ENCODE measurements at regions not wholly inside any gene's neighbourhood (a gene's known extent, or its start where the extent isn't known, plus 50 kb on each side); places are given as distances from the start of the nearest gene placed in this dataset.
"Not testable (repeated sequence)": the region's sequence is repeated elsewhere in the genome, so short reads cannot be mapped to it uniquely, and the experiment has no call there.

DNA sequence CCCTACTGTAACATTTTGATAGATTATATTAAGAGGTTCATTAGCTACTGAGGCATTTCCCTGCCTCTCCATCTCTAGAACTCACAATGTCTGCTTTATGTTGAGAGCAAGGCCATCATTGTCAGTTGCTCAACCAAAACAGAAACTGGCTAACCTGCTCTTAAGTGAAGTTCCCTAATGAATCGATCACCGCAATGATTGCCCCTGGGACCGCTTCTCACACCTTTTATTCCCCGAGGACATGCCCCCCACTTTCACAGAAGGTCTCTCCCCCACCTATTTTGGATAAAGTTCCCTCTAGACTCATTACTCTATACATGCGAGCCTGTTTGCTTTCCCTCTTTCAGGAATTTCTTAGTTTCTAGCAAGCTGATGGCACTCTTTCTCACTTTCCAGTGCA, 108.8 kb downstream of the FAM217A start:
- Histone ChIP-seq H3K36me3 (ENCODE audit: control insufficient read depth, insufficient read depth, low read length) (no peaks in the 10 kb centered on the region), H3K9ac (ENCODE audit: low read length) (no peak overlapping the region), H3K4me1 (ENCODE audit: control insufficient read depth, insufficient read depth, low read length) (no peaks in the 10 kb centered on the region), H3K9me3 (ENCODE audit: control insufficient read depth, low read length) (no peaks in the 10 kb centered on the region), H3K27me3 (ENCODE audit: control insufficient read depth, insufficient read depth, low read length) (no peaks in the 10 kb centered on the region), H3K4me3 (ENCODE audit: low read length) (no peak overlapping the region)

DNA sequence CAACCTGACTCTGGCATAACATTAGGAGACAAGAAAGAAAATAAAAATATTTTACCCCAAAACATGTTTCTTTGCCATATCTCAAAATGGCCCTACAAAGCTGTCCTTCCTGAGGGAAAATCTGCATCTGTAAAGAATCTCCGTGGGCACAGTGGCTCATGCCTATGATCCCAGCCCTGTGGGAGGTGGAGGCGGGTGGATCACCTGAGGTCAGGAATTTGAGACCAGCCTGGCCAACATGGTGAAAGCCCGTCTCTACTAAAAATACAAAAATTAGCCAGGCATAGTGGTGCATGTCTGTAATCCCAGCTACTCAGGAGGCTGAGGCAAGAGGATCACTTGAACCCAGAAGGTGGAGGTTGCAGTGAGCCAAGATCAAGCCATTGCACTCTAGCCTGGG, 105.8 kb downstream of the FAM217A start:
- H3K27me3 ChIP-seq (ENCODE audit: control insufficient read depth, insufficient read depth, low read length); H3K9me3 ChIP-seq (ENCODE audit: control insufficient read depth, low read length); H3K4me1 ChIP-seq (ENCODE audit: control insufficient read depth, insufficient read depth, low read length); H3K4me3 ChIP-seq (ENCODE audit: low read length); H3K9ac ChIP-seq (ENCODE audit: low read length); H3K36me3 ChIP-seq (ENCODE audit: control insufficient read depth, insufficient read depth, low read length): not testable (repeated sequence)

DNA sequence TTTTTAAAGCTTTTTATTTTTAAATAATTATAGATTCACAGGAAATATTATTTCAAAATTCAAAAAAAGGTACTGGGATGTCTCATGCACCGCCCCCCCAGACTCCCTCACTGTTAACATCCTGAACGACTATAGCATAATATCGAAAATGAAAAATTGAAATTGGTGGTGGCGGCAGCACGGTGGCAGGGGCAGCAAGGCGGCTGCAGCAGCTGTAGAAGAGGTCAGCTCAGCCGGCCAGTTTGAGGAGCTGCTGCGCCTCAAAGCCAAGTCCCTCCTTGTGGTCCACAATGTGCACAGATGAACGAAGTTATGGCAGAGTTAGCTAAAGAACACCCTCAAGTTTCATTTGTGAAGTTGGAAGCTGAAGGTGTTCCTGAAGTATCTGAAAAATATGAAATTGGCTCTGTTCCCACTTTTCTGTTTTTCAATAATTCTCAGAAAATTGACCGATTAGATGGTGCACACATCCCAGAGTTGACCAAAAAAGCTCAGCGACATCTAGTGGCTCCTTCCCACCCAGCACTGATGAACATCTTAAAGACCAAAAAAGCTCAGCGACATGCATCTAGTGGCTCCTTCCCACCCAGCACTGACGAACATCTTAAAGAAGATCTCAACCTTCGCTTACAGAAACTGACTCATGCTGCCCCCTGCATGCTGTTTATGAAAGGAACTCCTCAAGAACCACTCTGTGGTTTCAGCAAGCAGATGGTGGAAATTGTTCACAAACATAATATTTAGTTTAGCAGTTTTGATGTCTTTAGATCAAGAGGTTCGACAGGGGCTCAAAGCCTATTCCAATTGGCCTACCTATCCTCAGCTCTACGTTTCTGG, 100.8 kb downstream of the FAM217A start:
- Histone ChIP-seq H3K27me3 (ENCODE audit: control insufficient read depth, insufficient read depth, low read length) (peaks cover 3% of the 10 kb centered on the region), H3K9ac (ENCODE audit: low read length) (no peak overlapping the region), H3K36me3 (ENCODE audit: control insufficient read depth, insufficient read depth, low read length) (no peaks in the 10 kb centered on the region), H3K4me3 (ENCODE audit: low read length) (no peak overlapping the region), H3K4me1 (ENCODE audit: control insufficient read depth, insufficient read depth, low read length) (no peaks in the 10 kb centered on the region), H3K9me3 (ENCODE audit: control insufficient read depth, low read length) (no peaks in the 10 kb centered on the region)

DNA sequence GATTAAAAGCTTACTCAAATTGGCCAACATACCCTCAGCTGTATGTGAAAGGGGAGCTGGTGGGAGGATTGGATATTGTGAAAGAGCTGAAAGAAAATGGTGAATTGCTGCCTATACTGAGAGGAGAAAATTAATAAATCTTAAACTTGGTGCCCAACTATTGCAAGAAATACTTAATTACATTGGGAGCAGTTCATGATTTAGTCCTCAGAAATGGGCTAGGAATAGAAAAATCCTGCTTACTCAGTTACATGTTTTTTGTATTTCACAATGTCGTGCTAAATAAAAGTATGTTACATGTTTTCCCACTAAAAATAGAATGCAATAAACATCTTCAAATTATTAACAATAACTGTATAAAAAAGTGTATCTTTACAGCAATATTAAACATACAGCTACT, 100.0 kb downstream of the FAM217A start:
- H3K9ac ChIP-seq (ENCODE audit: low read length); H3K27me3 ChIP-seq (ENCODE audit: control insufficient read depth, insufficient read depth, low read length); H3K4me1 ChIP-seq (ENCODE audit: control insufficient read depth, insufficient read depth, low read length); H3K36me3 ChIP-seq (ENCODE audit: control insufficient read depth, insufficient read depth, low read length); H3K4me3 ChIP-seq (ENCODE audit: low read length); H3K9me3 ChIP-seq (ENCODE audit: control insufficient read depth, low read length): not testable (repeated sequence)

DNA sequence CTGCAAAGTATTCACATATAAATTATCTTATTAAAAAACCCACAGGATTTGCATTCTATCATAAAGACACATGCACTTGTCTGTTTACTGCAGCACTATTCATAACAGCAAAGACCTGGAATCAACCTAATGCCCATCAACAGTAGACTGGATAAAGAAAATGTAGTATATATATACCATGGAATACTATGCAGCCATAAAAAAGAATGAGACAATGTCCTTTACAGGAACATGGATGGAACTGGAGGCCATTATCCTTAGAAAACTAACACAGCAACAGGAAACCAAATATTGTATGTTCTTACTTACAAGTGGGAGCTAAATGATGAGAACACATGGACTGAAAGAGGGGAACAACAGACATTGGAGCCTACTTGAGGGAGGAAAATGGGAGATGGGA, 97.0 kb downstream of the FAM217A start:
- peaks cover 3% of the 10 kb centered on the region for H3K27me3 ChIP-seq (ENCODE audit: control insufficient read depth, insufficient read depth, low read length)
- no peak overlapping the region for H3K4me3 ChIP-seq (ENCODE audit: low read length)
- no peaks in the 10 kb centered on the region for H3K36me3 ChIP-seq (ENCODE audit: control insufficient read depth, insufficient read depth, low read length)
- no peak overlapping the region for H3K9ac ChIP-seq (ENCODE audit: low read length)
- H3K9me3 ChIP-seq (ENCODE audit: control insufficient read depth, low read length), result no peaks in the 10 kb centered on the region
- H3K4me1 ChIP-seq (ENCODE audit: control insufficient read depth, insufficient read depth, low read length), result peaks cover 7% of the 10 kb centered on the region

DNA sequence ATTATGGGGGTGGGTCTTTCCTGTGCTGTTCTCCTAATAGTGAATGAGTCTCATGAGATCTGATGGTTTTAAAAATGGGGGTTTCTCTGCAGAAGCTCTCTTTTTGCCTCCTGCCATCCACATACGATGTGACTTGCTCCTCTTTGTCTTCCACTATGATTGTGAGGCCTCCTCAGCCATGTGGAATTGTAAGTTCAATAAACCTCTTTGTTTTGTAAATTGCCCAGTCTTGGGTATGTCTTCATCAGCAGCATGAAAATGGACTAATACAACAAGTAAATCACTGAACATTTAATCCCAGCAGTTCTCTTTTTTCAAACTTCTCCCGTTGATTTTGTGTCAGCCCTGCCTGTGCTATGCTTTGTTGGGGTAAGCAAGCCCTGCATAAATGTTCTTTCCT, 95.2 kb downstream of the FAM217A start:
- no peaks in the 10 kb centered on the region for H3K36me3 ChIP-seq (ENCODE audit: control insufficient read depth, insufficient read depth, low read length)
- H3K4me3 ChIP-seq (ENCODE audit: low read length), result no peak overlapping the region
- no peak overlapping the region for H3K9ac ChIP-seq (ENCODE audit: low read length)
- H3K4me1 ChIP-seq (ENCODE audit: control insufficient read depth, insufficient read depth, low read length), result peaks cover 10% of the 10 kb centered on the region
- H3K27me3 ChIP-seq (ENCODE audit: control insufficient read depth, insufficient read depth, low read length), result no peaks in the 10 kb centered on the region
- H3K9me3 ChIP-seq (ENCODE audit: control insufficient read depth, low read length), result no peaks in the 10 kb centered on the region

DNA sequence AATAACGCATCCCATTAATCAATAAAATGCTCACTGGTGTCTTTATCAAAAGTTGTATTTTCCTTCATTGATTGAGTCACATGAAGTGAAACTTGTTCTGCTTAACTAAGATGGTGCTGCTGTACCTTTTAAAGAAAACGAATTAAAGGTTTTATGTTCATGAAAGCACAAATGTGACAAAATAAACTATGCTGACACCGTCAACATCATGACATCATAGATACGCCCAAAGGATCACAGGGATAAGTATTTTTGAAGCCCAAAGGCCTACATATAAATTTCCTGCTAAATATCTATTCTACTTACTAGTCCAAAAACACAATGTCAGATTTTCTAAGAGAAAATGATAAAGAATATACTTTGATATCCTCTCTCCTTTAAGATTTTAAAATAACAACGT, 94.4 kb downstream of the FAM217A start:
- no peak overlapping the region for H3K4me3 ChIP-seq (ENCODE audit: low read length)
- peaks cover 10% of the 10 kb centered on the region for H3K4me1 ChIP-seq (ENCODE audit: control insufficient read depth, insufficient read depth, low read length)

DNA sequence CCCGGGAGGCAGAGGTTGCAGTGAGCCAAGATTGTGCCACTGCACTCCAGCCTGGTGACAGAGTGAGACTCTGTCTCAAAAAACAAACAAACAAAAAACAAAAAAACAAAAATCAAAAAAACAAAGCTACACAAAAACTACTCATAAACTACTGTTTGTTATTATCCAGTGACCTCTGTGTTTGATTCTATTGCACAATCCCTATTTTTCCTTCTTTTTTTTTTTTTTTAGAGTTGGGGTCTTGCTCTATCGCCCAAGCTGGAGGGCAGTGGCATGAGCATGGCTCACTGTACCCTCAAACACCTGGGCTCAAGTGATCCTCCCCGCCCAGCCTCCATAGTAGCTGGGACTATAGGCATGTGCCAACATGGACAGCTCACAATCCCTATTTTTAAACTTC, 92.7 kb downstream of the FAM217A start:
- H3K4me1 ChIP-seq (ENCODE audit: control insufficient read depth, insufficient read depth, low read length), result peaks cover 16% of the 10 kb centered on the region
- H3K27me3 ChIP-seq (ENCODE audit: control insufficient read depth, insufficient read depth, low read length), result no peaks in the 10 kb centered on the region
- H3K9me3 ChIP-seq (ENCODE audit: control insufficient read depth, low read length), result no peaks in the 10 kb centered on the region
- H3K36me3 ChIP-seq (ENCODE audit: control insufficient read depth, insufficient read depth, low read length), result no peaks in the 10 kb centered on the region
- no peak overlapping the region for H3K9ac ChIP-seq (ENCODE audit: low read length)
- H3K4me3 ChIP-seq (ENCODE audit: low read length), result no peak overlapping the region

More for the DNA sequence above, 94.4 kb downstream of the FAM217A start:
- H3K9me3 ChIP-seq (ENCODE audit: control insufficient read depth, low read length), result no peaks in the 10 kb centered on the region
- no peaks in the 10 kb centered on the region for H3K27me3 ChIP-seq (ENCODE audit: control insufficient read depth, insufficient read depth, low read length)
- H3K36me3 ChIP-seq (ENCODE audit: control insufficient read depth, insufficient read depth, low read length), result no peaks in the 10 kb centered on the region
- no peak overlapping the region for H3K9ac ChIP-seq (ENCODE audit: low read length)

DNA sequence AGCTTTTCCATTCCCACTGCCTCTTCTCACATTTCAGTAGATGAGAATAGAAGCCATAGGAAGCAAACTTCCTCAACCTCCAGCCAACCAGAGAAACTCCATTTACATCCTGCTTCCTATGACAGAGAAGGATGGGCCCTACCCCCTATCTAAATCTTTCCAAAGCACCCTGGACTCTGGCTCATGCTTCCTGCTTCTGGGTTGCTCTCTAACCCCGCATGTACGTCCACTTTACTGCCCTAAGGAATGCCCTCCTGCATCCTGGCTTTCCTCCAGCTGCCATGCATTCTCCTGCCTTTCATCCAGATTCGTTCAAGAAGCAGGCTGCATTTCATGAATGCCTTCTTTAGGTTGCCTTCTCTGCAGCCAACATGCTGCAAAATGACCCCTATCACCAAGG, 91.9 kb downstream of the FAM217A start:
- Histone ChIP-seq H3K9ac (ENCODE audit: low read length) (no peak overlapping the region), H3K4me1 (ENCODE audit: control insufficient read depth, insufficient read depth, low read length) (peaks cover 24% of the 10 kb centered on the region), H3K27me3 (ENCODE audit: control insufficient read depth, insufficient read depth, low read length) (no peaks in the 10 kb centered on the region), H3K9me3 (ENCODE audit: control insufficient read depth, low read length) (no peaks in the 10 kb centered on the region), H3K36me3 (ENCODE audit: control insufficient read depth, insufficient read depth, low read length) (no peaks in the 10 kb centered on the region), H3K4me3 (ENCODE audit: low read length) (no peak overlapping the region)

DNA sequence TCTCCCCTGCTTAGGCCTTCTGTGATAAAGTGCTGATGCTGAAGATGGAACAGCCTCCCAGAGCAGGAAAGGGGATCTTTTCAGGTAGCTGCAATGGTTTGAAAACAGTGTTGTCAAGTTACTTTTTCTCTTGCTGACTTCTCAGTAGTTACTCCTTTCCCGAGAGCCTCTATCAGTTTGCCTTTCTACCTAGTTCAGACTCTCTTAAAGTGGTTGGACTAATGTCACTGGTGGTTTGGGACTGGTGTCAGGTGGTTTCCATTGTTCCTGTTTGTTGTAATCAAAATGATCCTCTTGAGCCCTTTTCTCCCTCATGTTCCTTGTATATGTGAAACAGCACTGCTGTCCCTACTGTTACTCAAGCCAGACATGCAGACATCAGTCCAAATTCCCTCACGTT, 91.4 kb downstream of the FAM217A start:
- Histone ChIP-seq H3K36me3 (ENCODE audit: control insufficient read depth, insufficient read depth, low read length) (no peaks in the 10 kb centered on the region), H3K9ac (ENCODE audit: low read length) (no peak overlapping the region)

DNA sequence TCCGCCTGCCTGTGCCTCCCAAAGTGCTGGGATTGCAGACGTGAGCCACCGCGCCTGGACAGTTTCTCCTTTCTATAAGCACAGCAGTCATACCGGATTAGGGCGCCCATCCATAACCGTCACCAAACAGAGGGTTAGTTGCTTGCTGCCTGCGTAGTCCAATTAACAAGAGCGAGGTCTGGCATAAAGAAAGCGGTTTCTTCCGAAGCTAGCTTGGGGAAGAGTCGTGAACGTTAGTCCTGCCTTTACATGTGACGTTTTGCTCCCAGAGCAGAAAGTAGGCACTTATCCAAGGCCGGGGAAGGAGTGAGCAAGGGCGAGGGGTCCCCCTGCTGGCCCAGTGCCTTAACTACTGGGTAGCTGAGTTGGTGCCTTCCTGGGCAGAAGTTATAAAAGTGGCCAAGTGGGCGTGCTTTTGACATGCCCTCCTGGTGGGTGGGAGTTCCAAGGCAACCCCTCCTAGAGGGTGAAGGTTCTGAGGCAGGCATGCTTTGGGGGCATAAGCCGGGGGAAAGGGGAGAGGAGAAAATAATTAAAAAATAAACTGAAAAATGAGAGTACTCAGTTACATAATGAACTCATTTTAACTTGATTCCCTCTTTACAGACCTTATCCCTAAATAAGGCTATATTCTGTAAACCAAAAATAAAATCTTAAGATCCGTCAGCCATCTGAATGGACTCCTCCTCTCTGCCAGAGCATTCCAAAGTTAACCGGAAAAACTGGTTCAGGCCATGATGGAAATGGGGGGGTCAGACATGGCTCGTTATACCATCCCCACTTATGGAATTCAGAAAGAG, 88.0 kb downstream of the FAM217A start:
- H3K9me3 ChIP-seq (ENCODE audit: control insufficient read depth, low read length), result no peaks in the 10 kb centered on the region
- no peaks in the 10 kb centered on the region for H3K27me3 ChIP-seq (ENCODE audit: control insufficient read depth, insufficient read depth, low read length)
- H3K4me1 ChIP-seq (ENCODE audit: control insufficient read depth, insufficient read depth, low read length), result peaks cover 24% of the 10 kb centered on the region
- peak overlapping the region; percentile 29 for H3K9ac ChIP-seq (ENCODE audit: low read length)
- no peaks in the 10 kb centered on the region for H3K36me3 ChIP-seq (ENCODE audit: control insufficient read depth, insufficient read depth, low read length)
- no peak overlapping the region for H3K4me3 ChIP-seq (ENCODE audit: low read length)

More for the DNA sequence above, 91.4 kb downstream of the FAM217A start:
- Histone ChIP-seq H3K27me3 (ENCODE audit: control insufficient read depth, insufficient read depth, low read length) (no peaks in the 10 kb centered on the region), H3K4me3 (ENCODE audit: low read length) (no peak overlapping the region), H3K4me1 (ENCODE audit: control insufficient read depth, insufficient read depth, low read length) (peaks cover 24% of the 10 kb centered on the region), H3K9me3 (ENCODE audit: control insufficient read depth, low read length) (no peaks in the 10 kb centered on the region)

DNA sequence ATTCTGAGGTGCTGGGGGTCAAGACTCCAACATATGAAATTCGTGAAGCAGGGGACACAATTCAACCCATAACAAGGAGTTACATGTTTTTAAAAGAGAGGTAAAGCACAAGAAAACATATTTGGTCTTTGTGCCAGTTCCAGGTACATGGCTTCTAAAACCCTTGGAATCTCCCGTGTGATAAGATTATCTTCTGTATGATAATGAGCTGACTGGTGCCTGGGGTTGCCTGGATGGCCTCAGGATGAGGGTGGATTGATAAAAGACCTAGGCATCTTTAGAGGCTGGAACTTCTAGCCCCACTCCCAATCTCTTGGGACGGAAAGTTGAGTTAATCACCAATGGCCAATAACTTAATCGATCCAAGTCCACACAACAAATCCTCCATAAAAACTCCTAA, 87.0 kb downstream of the FAM217A start:
- Histone ChIP-seq H3K9me3 (ENCODE audit: control insufficient read depth, low read length) (no peaks in the 10 kb centered on the region), H3K9ac (ENCODE audit: low read length) (no peak overlapping the region)

More for the DNA sequence above, 87.0 kb downstream of the FAM217A start:
- Histone ChIP-seq H3K36me3 (ENCODE audit: control insufficient read depth, insufficient read depth, low read length) (no peaks in the 10 kb centered on the region), H3K27me3 (ENCODE audit: control insufficient read depth, insufficient read depth, low read length) (no peaks in the 10 kb centered on the region), H3K4me1 (ENCODE audit: control insufficient read depth, insufficient read depth, low read length) (peaks cover 17% of the 10 kb centered on the region), H3K4me3 (ENCODE audit: low read length) (no peak overlapping the region)

Measured in mucosa of stomach (tissue), 1 donor.